HG02973 (cell line): ENCODE measurements at regions not wholly inside any gene's neighbourhood (a gene's known extent, or its start where the extent isn't known, plus 50 kb on each side); places are given as distances from the start of the nearest gene placed in this dataset.

ENCODE experiments used
- ATAC-seq: cut with Tn5 transposase; IDR thresholded peaks from one replicate; pipeline ENCODE4 v1.9.1; 2021; ENCODE audit warnings: moderate library complexity; ENCODE audit not compliant: unreplicated experiment

DNA sequence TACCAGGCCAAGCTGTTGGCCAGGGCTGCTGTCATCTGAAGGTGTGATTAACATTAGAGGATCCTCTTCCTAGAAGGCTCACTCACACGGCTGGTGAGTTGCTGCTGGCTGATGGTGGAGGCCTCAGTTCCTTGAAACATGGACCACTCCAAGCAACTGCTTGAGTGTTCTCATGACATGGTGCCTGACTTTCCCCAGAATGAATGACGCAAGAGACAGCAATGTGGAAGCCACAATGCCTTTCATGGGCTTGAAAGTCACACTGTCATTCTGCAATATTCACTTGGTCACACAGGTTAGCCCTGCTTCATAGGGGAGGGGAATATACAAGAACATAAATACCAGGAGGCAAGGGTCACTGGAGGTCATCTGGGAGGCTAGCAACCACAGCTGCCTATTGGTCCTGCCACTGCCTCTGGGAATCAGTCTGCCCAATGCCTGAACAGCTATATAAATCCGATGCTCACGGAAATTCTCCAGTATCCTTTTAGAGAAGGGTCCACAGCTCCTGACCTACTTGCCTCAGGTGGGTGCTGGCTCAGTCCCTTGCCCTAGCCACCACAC, 97.1 kb upstream of the MAML3 start:
- no peak for ATAC-seq

- ATAC-seq, result no peak
Measured at GRCh38 chr4:140249351-140249750, 95.4 kb upstream of the MAML3 start.

- ATAC-seq, result no peak
Measured at GRCh38 chr4:140247237-140247636, 93.3 kb upstream of the MAML3 start.

- no peak for ATAC-seq
Measured at GRCh38 chr4:140246216-140246615, 92.2 kb upstream of the MAML3 start.

- no peak for ATAC-seq
Measured at GRCh38 chr4:140244328-140244727, 90.3 kb upstream of the MAML3 start.

GRCh38 chr4:140243278-140243753, 89.3 kb upstream of the MAML3 start:
- ATAC-seq, result peak; percentile 71

- ATAC-seq, result peak; percentile 62
Measured at GRCh38 chr4:140242357-140243277, 88.6 kb upstream of the MAML3 start.

DNA sequence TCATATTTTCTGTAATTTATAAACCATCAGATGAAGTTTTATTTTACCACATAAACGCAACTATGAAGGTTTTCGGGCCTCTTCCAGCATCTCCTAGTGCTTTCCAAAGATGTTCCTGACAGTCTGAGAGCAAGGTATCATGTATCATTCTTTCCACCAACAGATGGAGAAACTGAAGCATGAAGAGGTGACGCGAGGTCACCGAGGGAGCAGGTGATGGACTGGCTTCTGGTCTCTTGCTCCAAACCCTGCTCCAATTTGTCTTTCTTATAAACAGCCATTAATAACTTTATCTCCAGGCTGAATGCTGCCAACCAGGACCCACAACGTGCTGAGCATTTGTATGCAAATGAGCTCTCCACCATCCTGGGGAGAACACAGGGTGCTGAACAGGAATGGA, 86.3 kb upstream of the MAML3 start:
- ATAC-seq, result no peak

GRCh38 chr4:140239311-140239710, 85.3 kb upstream of the MAML3 start:
- no peak for ATAC-seq

- ATAC-seq, result no peak
Measured at GRCh38 chr4:140238351-140239056, 84.5 kb upstream of the MAML3 start.

DNA sequence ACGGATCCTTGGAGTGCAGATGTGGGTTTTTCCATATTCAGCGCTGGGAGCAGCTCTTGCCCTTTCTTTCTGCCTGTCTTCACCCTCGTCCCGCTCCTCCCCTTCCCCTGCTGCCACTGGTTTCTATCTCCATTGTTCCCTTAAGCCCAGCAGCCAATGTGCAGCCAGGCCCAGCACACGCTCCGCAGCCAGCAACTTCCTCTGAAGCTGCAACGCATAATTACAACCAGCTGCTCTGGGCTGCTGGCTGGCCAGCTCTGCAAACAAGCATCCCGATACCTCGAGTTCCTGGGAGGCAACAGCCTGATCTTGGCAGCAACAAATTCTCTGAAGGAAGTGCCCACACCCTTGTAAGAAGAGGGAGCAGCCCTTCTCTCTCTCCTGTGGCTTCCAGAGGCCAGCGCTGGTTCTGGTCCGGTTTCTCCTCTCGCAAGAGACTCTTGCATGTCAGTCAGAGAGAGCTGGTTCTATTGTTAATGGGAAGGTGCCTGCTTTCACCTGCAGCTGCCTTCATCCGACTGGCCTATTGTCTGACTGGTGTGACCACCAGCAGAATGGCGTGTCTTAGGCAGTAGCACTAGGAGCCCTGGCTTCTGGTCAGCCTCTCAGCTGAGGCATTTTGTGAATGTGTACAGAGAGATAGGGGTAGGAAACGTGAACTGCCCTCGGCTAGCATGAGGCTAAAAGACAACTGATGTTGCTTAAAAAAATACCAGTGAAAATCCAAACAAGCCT, 83.8 kb upstream of the MAML3 start:
- ATAC-seq, result no peak

- no peak for ATAC-seq
Measured at GRCh38 chr4:140236654-140237169, 82.7 kb upstream of the MAML3 start.

DNA sequence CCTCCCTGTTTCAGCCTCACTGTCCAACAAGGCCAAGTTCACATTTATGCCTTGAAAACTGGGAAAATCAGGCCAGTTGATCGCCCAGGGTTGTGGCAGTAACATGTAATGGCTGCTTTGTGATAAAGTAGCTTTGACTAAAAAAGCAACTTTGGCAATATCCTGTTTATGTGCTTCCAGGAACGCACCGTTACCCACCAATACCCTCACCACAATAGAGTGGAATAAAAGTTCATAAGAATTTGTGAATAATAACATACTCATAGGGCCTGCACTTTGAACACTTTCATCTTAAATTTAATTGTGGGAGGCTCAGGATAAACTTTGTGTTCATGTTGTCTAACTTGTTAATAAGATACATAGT, 80.7 kb upstream of the MAML3 start:
- ATAC-seq, result no peak

DNA sequence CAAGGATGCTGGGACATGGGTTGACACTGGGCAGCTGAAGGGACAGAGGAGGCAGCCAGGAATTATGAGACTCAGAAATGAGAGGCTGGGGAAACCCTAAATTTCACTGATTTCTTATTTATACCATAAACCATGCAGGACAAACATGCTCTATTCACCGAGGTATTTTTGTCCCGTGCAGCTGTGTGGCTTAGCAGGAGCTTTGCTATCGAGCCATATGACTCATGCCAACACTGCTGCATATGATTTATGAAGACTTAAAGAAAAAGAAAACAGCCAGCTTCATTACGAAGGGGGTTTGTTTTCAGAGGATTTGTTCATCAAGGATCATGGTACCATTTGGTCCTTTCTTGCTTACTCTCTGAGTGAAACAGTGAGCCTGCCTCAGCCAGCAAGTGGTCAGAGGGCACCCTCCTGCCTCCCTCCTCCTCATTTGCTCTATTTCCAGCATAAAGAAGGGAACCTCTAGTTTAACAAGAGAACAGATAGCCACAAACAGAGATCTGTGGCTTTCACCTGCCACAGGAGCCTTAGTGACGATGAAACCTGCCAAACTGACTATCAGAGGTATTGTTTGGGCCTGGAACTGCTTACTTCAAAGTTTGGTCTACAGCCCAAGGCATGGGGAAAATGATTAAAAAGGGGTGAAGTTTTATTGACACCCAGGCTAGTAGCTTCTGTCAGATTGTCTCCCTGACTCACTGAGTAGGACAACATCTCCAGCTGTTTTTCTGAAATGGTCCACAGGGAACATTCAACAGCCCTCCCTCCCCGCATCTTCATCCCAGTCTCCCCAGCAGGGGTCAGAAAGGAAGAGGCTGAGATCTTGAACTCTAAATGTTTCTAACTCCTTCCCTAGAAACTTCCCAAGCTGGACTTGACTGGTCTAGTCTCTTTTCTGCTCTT, 80.1 kb upstream of the MAML3 start:
- ATAC-seq, result no peak

DNA sequence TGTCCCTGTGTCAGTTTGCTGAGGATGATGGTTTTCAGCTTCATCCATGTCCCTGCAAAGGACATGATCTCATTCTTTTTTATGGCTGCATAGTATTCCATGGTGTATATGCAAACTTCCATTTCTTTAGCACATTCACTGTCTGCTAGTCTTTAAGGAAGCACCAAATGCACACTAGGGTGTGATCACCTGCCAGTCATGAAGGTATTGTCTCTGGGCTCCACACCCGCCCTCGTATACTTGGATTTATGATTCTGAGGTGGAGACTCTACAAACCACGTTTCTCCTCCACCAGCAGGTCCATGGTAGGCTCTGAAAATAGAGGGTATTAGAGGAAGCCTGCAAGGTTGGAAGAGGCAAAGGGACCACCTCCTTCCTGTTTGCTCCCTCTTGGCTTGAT, 75.9 kb upstream of the MAML3 start:
- ATAC-seq, result no peak

DNA sequence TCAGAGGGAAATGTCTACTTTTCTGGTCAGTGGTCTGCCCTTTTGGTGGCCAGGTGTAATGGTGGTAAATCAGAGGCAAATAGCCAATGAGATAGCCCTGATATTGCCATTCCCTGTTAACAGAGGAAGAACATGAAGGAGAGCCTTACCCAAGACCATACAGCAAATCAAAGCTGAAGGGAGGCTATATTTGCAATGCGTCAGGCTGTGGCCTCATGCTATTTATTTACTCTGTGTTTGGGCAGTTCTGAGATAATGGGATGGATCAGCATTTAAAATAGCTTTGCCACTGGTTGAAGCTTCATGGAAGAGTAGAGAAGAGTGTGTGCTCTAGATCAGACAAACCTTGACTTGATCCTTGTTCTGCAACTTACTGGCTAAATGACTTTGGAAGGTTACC, 73.3 kb upstream of the MAML3 start:
- ATAC-seq, result no peak

DNA sequence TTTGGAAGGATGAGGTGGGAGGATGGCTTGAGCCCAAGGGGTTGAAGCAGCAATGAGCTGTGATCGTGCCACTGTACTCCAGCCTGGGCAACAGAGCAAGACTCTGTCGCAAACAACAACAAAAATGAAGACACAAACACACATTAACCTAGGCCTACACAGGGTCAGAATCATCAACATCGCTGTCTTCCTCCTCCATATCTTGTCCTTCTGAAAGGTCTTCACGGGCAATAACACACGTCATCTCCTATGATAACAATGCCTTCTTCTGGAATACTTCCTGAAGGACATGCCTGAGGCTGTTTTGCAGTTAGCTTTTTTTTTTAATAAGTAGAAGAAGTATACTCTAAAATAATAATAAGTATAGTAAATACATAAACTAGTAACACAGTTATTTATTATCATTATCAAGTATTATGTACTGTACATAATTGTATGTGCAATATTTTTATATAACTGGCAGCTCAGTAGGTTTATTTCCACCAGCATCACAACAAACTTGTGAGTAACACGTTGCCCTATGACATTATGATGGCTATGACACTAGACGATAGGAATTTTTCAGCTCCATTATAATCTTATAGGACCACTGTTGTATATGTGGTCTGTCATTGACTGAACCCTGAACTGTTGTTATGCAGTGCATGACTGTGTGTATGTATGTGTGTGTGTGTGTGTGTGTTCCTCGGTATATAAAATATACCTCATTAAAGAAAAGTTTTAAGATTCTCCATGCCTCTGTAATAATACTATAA, 69.2 kb upstream of the MAML3 start:
- no peak for ATAC-seq

DNA sequence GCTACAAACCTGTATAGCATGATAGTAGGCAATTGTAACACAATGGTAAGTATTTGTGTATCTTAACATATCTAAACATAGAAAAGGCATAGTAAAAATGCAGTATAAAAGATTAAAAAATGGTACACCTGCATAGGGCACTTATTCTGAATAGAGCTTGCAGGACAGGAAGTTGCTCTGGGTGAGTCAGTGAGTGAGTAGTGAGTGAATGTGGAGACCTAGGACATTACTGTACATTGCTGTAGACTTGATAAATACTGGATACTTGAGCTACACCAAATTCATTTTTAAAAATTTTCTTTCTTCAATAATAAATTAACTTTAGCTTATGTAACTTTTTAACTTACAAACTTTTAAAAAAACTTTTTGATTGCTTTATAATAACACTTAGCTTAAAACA, 68.2 kb upstream of the MAML3 start:
- no peak for ATAC-seq

DNA sequence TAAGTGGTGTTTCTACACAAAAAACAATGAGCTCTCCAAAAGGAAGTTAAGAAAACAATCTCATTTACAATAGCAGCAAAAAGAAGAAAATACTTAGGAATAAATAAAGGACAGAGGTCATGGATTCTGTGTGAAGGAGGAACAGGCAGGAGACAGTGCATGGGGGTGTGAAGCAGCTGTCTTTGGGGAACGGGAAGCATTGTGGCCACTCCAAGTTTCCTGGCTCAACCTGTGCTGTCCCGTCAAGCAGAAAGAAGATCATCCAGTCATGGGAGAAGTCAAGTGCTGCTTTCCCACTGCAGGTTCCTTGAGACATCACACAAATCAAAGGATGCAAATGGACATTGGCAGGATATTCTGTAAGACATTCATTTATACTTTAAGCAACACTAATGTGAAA, 66.1 kb upstream of the MAML3 start:
- ATAC-seq, result no peak
